ENCODE measurements at regions not wholly inside any gene's neighbourhood (a gene's known extent, or its start where the extent isn't known, plus 50 kb on each side); places are given as distances from the start of the nearest gene placed in this dataset.

DNA sequence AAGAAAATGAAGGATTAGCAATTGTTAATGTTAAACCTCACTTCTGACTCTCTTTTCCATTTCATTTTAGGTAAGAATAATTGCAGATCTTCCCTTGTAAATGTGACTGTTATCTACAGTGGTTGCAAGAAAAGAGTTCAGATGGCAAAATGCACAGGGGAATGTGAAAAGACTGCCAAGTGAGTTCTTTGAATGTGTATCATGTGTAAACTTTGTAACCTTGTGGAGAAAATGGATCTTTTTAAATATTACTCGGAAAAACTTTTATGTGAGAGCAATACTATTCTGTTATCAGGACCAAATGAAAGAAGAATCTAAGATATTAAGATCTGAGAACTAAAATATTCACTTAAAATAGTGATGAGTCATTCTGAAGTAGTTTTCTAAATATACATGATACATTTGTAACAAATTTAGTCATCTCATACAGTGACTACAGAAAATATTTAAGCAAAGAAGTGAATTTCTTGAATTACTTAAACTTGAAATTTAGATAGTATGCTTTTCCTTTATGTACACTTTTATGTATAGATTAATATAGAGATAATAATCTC, 122.5 kb upstream of the CNTN1 start:
- Histone ChIP-seq H2AFZ (no peak overlapping the region), H3K36me3 (replicated peaks; ENCODE audit: insufficient read depth, low read depth) (no peaks in the 10 kb centered on the region), H4K20me1 (ENCODE audit: insufficient read depth, poor library complexity, severe bottlenecking) (no peaks in the 10 kb centered on the region), H3K4me1 (ENCODE audit: insufficient read depth) (no peaks in the 10 kb centered on the region), H3K9me3 (ENCODE audit: low read depth) (no peaks in the 10 kb centered on the region), H3K27me3 (no peaks in the 10 kb centered on the region), H3K4me2 (no peak overlapping the region), H3K79me2 (no peaks in the 10 kb centered on the region), H3K27ac (no peak overlapping the region), H3K9me2 (replicated peaks; ENCODE audit: insufficient read depth) (no peaks in the 10 kb centered on the region), H3K4me3 (no peak overlapping the region)
- WGBS (ENCODE audit: low lambda C conversion rate, missing lambda C conversion rate) = 72% methylated on average over 1 of the region's 1 CpG
- DNase-seq (ENCODE audit: low spot score) = no peak
- TF ChIP-seq, protein P1, sequence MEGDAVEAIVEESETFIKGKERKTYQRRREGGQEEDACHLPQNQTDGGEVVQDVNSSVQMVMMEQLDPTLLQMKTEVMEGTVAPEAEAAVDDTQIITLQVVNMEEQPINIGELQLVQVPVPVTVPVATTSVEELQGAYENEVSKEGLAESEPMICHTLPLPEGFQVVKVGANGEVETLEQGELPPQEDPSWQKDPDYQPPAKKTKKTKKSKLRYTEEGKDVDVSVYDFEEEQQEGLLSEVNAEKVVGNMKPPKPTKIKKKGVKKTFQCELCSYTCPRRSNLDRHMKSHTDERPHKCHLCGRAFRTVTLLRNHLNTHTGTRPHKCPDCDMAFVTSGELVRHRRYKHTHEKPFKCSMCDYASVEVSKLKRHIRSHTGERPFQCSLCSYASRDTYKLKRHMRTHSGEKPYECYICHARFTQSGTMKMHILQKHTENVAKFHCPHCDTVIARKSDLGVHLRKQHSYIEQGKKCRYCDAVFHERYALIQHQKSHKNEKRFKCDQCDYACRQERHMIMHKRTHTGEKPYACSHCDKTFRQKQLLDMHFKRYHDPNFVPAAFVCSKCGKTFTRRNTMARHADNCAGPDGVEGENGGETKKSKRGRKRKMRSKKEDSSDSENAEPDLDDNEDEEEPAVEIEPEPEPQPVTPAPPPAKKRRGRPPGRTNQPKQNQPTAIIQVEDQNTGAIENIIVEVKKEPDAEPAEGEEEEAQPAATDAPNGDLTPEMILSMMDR (IDR thresholded peaks at IDR 0.05; ENCODE audit: poor library complexity) = no peak
- TF ChIP-seq EZH2phosphoT487 (IDR thresholded peaks at IDR 0.05; ENCODE audit: low read depth, severe bottlenecking, unreplicated experiment) = no peak

DNA sequence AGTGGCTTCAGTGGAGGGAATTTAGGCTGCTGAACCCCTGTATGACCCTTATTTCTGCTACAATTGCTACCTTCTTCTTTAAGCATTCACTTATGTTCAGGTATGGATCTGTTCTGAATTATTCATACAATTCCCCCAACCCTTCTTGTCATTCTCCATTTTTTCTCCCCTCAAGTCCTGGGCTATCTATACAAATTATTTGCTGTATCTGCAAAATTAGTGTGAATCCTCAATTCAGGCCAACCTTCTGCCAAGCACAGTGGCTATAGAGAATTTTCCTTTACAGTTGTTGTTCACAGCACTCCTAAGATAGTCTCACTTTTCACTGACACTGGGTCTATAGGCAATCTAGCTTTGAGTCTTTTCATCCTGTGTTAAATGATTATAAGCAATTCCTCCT, 119.2 kb upstream of the CNTN1 start:
- Histone ChIP-seq H3K36me3 (replicated peaks; ENCODE audit: insufficient read depth, low read depth) (no peaks in the 10 kb centered on the region), H3K4me3 (no peak overlapping the region), H3K79me2 (no peaks in the 10 kb centered on the region), H4K20me1 (ENCODE audit: insufficient read depth, poor library complexity, severe bottlenecking) (no peaks in the 10 kb centered on the region), H3K4me2 (no peak overlapping the region), H3K4me1 (ENCODE audit: insufficient read depth) (no peaks in the 10 kb centered on the region), H3K27ac (no peak overlapping the region), H3K27me3 (no peaks in the 10 kb centered on the region), H3K9me3 (ENCODE audit: low read depth) (no peaks in the 10 kb centered on the region), H2AFZ (no peak overlapping the region), H3K9me2 (replicated peaks; ENCODE audit: insufficient read depth) (no peaks in the 10 kb centered on the region)
- no peak for TF ChIP-seq EZH2phosphoT487 (IDR thresholded peaks at IDR 0.05; ENCODE audit: low read depth, severe bottlenecking, unreplicated experiment)
- TF ChIP-seq, protein P1 (IDR thresholded peaks at IDR 0.05; ENCODE audit: poor library complexity) = no peak
- TF ChIP-seq EZH2 (IDR thresholded peaks at IDR 0.05; ENCODE audit: borderline replicate concordance) = no peak
- DNase-seq (ENCODE audit: low spot score) = no peak

DNA sequence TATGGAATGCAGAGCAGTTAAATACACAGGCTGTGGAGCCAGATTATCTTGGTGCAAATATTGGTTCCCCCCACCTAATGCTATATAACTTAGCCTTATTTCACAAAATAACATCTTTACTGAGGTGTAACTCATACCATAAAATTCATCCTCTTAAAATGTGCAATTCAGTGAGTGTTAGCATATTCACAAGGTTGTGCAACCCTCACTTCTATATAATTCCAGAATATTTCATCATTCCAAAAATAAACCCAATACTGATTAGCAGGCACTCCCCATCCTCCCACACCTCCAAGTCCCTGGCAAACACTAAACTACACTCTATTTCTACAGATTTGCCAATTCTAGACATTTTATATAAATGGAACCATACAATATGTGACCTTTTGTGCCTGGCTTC, 116.3 kb upstream of the CNTN1 start:
- Histone ChIP-seq H3K27me3 (no peaks in the 10 kb centered on the region), H4K20me1 (ENCODE audit: insufficient read depth, poor library complexity, severe bottlenecking) (no peaks in the 10 kb centered on the region), H3K4me2 (no peak overlapping the region), H3K27ac (no peak overlapping the region), H3K4me1 (ENCODE audit: insufficient read depth) (no peaks in the 10 kb centered on the region), H2AFZ (no peak overlapping the region), H3K4me3 (no peak overlapping the region), H3K79me2 (no peaks in the 10 kb centered on the region), H3K9me2 (replicated peaks; ENCODE audit: insufficient read depth) (no peaks in the 10 kb centered on the region), H3K36me3 (replicated peaks; ENCODE audit: insufficient read depth, low read depth) (no peaks in the 10 kb centered on the region), H3K9me3 (ENCODE audit: low read depth) (no peaks in the 10 kb centered on the region)
- DNase-seq (ENCODE audit: low spot score) = no peak
- TF ChIP-seq EZH2 (IDR thresholded peaks at IDR 0.05; ENCODE audit: borderline replicate concordance) (no peak), EZH2phosphoT487 (IDR thresholded peaks at IDR 0.05; ENCODE audit: low read depth, severe bottlenecking, unreplicated experiment) (no peak)
- TF ChIP-seq, protein P1 (IDR thresholded peaks at IDR 0.05; ENCODE audit: poor library complexity) = no peak

GRCh38 chr12:40577834-40578233, 114.4 kb upstream of the CNTN1 start:
- DNase-seq (ENCODE audit: low spot score) = no peak
- Histone ChIP-seq H3K4me1 (ENCODE audit: insufficient read depth) (no peaks in the 10 kb centered on the region), H3K9me3 (ENCODE audit: low read depth) (no peaks in the 10 kb centered on the region), H3K4me3 (no peak overlapping the region), H3K9me2 (replicated peaks; ENCODE audit: insufficient read depth) (no peaks in the 10 kb centered on the region), H3K79me2 (no peaks in the 10 kb centered on the region), H3K27me3 (no peaks in the 10 kb centered on the region), H4K20me1 (ENCODE audit: insufficient read depth, poor library complexity, severe bottlenecking) (no peaks in the 10 kb centered on the region), H3K27ac (no peak overlapping the region), H3K36me3 (replicated peaks; ENCODE audit: insufficient read depth, low read depth) (no peaks in the 10 kb centered on the region), H3K4me2 (no peak overlapping the region), H2AFZ (no peak overlapping the region)
- no peak for TF ChIP-seq EZH2phosphoT487 (IDR thresholded peaks at IDR 0.05; ENCODE audit: low read depth, severe bottlenecking, unreplicated experiment)
- TF ChIP-seq, protein P1 (IDR thresholded peaks at IDR 0.05; ENCODE audit: poor library complexity) = no peak
- TF ChIP-seq EZH2 (IDR thresholded peaks at IDR 0.05; ENCODE audit: borderline replicate concordance) = no peak
- WGBS (ENCODE audit: low lambda C conversion rate, missing lambda C conversion rate) = 90% methylated on average over 1 of the region's 1 CpG
